GM19099 (cell line): ENCODE measurements at regions not wholly inside any gene's neighbourhood (a gene's known extent, or its start where the extent isn't known, plus 50 kb on each side); places are given as distances from the start of the nearest gene placed in this dataset.

ENCODE experiments used
- POLR2A ChIP-seq: IDR thresholded peaks from 3 replicates; pipeline ENCODE4 v1.6.1; 2011; ENCODE audit warnings: low read depth; ENCODE audit not compliant: insufficient read length; ENCODE audit errors: extremely low read depth

DNA sequence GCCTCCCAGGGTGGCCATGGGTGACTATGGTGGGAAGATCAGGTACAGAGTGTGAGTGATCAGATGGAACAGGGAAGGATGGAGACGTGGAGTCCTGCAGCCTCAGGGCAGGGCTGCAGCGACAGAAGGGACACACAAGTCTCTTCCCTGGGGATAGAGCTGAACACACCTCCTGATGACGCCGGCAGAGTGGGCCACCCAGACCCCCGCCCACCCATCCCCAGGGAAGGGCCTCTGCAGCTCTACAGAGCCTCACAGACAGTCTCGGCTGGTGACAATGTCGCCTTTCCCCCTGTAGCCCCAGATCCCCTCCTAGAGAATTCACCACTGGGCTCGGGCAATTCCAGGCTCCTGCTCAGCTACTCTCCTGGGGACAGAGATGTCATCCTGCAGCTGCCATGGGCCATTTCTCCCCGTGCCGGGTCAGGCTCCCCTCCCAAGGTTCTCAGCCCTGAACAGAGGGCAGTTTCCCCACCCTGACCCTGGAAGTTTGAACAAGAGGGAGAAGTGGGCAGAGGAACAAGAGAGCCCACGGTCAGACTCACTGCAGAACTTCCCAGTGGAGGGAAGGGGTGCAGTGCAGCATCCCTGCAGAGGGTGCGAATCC is 115.7 kb downstream of the NCOR2 start:
- TF ChIP-seq POLR2A, result no peak

DNA sequence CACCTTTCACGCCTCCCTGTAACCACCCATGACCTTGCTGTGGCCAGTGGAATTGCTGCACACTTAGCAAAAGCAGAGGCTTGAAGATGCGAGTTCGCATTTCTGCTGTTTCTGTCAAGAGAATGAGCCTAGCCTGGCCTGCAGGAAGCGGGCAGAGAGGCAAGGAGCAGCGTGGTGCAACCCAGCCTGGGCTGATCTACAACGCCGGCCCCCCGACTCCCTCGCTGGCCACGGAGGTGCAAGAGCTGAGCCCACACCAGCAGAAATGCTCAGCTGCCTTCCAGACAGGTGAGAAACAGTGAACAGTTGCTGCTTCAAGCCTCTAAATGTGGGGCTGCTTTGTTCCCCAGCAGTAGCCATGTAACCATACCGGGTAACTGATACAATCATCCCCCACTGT is 116.4 kb downstream of the NCOR2 start:
- TF ChIP-seq POLR2A, result no peak

GRCh38 chr12:124450376-124450750 is 117.0 kb downstream of the NCOR2 start:
- no peak for TF ChIP-seq POLR2A

DNA sequence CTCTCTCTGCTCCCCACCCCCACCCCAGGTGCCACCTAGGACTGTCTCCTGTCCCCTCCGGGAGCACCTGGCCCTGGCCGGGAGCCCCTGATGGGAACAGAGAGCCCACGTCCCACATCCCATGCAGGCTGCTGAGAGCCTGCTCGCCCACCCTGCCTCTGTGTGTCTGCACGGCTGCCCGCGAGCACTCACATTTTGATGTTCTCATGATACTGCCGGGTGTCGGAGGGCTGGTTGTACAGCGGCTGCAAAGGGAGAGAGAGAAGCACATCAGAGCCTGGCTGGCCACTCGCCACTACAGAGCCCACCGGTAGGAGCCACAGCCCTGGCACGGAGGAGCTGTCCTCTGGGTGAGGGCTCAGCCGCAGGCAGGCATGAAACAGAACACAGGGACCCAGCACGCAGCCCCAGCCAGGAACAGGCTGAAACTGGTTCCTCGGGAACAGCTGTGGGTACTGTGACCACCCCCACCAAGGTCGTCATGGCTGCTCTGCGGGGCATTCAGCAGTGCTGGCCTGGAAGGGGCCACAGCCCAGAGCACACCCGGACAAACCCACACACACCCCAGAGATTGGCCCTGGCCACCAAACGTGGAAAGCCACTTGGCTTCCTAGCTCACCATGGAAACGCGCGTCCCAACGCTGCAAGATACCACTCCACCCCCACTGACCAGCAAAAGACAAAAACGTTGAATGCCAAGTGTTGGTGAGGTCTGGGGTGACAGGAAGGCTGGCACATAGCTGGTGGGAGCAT is 117.6 kb downstream of the NCOR2 start:
- TF ChIP-seq POLR2A, result no peak

DNA sequence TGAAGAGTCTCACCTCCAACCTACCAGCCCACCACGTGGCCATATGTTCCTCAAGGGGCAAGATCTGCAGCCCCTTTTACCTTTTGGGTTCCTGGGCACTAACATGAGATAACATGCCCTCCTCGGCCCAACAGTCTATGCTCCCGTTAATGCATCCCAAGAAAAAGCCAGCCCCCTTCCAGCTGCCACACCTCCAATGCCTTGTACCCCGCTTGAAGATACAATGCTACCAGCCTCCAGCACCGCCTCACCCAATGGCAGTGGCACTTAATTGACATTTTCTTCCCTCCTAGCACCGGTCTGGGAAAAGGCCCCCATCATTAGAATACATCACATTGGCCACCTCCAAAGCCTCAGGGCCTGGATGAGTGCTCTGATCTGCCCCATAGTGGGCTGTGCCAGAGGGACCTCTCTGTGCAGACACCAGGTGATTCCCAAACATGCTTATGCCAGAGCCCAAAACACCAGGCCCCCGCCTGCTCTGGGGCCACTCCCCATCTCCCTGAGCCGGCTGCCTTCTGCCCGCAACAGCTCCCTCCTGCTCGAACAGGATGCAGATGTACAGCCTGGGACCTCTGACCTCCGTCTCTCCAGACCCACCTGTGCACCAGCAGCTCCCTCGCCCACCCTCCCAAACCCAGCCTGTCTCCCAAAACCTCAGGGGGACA is 118.3 kb downstream of the NCOR2 start:
- TF ChIP-seq POLR2A, result no peak

DNA sequence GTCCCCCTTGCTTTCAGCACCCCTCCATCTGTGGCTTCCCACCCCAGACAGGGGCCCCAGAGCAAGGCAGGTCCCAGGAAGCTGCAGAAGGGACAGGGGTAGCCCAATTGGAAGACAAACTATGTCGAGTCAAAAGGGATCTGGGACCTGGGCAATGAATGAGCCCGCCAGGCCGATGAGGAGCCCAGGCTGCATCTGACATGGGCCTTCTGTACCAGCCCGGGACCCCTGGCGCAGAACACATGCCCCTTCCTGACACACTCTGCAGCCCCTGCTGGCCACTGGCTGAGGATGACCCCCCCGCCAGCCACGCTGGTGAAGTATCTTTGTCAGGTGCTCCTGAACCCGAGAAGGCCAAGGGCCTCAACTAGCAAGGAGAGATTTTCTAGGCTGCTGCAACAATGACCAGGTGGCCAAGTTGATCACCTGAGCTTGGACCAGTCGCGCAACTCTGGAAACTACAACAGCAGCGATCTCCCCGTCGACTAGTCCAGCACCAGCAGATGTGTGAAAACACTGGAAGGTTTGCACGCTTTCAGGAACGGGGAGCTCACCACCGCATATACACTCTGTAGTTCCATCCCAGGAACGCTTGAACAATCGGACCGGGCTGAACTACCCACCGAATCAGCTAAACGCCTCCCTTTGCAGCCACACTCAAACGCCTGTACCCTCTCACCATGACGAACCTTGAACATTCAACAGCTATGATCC is 119.0 kb downstream of the NCOR2 start:
- no peak for TF ChIP-seq POLR2A

GRCh38 chr12:124446364-124446763 is 121.0 kb downstream of the NCOR2 start:
- no peak for TF ChIP-seq POLR2A

GRCh38 chr12:124445826-124446225 is 121.6 kb downstream of the NCOR2 start:
- TF ChIP-seq POLR2A, result no peak

GRCh38 chr12:124445121-124445718 is 122.2 kb downstream of the NCOR2 start:
- TF ChIP-seq POLR2A, result no peak

DNA sequence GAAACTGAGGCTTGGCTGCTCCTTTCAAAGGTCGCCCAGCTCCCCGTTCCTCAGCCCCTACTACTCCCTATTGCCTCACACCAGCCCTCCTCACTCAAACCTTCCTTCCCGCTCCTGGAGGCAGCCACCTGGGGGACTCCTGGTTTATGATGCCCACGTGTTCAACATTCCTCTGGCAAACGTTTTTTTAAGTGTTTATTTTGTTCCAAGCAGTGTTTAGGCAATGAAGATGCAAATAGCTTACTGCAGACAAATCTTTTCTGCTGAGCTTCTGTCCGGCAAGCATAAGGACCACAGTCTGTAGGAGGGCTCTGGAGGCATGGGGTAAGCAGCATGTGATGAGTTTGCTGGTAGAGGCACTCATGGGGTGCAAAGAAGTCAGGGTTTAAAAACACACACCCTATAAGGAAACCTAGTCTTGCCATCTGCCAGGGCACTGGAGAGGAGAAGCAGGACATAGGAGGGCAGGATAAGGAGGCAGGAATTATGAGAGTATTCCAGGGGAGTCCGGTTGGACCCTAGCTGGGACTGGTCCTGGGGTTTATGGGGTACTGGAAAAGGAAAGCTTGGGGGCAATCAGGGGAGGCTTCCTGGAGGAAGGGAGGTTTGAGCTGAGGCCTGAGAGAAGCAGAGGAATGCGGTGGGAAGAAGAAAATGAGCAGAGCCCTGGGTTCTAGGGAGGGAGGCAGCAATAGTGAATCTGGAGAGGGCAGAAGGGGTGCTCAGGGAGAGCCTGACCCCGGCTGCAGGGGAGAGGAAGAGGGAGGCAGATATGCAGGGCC is 123.3 kb downstream of the NCOR2 start:
- TF ChIP-seq POLR2A, result no peak

- TF ChIP-seq POLR2A, result no peak
These were observed 124.5 kb downstream of the NCOR2 start for GRCh38 chr12:124442772-124443445.

DNA sequence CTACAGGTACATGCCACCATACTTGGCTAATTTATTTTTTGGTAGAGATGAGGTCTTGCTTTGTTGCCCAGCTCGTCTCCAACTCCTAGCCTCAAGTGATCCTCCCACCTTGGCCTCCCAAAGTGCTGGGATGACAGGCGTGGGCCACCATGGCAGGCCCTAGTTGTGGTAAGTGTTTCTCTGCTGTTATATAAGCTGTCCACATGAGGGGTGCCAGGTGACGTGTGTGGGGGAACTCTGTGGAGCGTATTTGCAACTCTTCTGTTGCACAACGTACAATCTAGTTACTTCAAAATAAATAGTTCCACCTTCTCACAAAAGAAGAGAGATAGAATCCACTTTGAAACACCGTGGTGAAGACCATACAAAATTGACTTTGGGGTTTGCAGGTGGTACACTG is 125.1 kb downstream of the NCOR2 start:
- TF ChIP-seq POLR2A, result no peak

DNA sequence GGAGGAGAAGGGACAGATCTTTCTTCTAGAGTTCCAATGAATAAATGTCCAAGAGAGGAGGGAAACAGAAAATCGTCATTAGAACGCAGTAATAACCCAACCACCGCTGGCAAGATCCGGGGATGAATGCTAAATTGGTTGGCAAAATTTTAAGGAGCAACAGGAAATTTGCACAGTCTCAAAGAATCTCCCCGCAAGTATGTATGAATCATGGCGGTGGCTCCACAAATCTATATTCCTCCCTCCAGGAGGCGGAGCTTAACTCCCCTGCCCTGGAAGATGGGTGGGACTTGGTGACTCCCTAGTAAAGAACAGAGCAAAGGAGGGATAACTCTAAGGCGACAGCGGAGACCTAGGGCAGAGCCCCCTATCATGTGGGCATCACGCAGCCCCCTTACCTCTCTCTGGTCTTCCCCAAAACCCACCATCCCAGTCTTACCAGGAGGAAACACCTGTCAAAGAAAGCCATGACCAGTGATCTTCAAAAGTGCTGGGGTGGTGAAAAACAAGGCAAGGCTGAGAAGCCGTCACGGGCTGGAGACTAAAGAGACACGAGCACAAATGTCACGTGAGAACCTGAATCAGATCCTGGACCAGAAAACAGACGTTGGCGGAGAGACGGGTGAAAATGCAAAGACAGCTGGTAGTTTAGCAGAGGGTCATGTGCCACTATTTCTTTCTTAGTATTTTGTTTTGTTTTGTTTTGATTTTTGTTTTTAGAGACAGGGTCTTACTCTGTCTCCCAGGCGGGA is 125.8 kb downstream of the NCOR2 start:
- no peak for TF ChIP-seq POLR2A
